ENCODE measurements at regions not wholly inside any gene's neighbourhood (a gene's known extent, or its start where the extent isn't known, plus 50 kb on each side); places are given as distances from the start of the nearest gene placed in this dataset.

DNA sequence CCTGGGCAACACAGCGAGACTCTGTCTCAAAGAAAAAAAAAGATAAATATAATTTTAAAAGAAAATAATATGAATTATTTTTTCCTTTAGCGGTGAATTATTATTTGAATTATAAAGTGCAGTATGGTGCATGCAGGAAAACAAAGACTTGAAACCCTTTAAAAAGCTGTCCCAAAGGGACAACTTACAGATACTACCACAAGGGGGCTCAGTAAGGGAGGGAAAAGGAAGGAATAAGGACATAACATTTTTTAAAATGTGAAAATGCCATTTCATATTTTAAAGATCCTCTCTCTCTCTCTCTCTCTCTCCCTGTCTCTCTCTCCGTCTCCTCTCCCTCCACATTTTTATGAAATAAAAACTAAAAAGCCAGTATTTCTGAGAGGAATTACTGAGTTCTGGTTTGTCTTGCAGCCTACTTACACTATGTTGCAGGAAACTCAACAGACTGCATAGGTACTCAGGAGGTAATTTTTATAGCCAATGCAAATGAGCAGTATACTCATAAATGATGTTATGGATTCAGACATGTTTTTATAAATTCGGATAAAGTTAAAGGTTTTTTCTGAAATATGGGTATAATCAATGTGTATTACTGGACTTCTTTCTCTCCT is 455.0 kb upstream of the GJE1 start:
- no peak for DNase-seq (ENCODE audit: low read depth)

DNA sequence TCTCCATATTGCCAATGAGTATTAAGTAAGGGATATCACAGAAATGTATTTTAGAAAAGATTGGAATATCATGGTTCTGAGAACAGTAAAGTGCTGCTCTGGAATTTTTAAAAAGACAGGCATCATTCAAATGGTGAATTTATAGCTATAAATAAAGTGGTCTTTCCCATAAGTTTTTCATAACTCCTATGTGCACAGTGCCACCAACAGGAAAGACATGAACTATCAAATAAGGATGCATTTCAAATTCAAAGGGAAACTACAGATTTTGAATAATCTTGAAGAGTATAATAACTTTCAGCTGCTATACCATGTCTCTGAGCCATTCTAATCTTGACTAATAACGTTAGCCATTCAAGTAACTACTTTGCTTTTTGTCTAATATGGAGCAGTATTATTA is 456.8 kb upstream of the GJE1 start:
- no peak for DNase-seq (ENCODE audit: low read depth)

- DNase-seq (ENCODE audit: low read depth) = no peak
Measured at GRCh38 chr6:141669141-141669540, 463.6 kb upstream of the GJE1 start.

GRCh38 chr6:141667580-141668309 is 465.0 kb upstream of the GJE1 start:
- DNase-seq (ENCODE audit: low read depth) = no peak

DNA sequence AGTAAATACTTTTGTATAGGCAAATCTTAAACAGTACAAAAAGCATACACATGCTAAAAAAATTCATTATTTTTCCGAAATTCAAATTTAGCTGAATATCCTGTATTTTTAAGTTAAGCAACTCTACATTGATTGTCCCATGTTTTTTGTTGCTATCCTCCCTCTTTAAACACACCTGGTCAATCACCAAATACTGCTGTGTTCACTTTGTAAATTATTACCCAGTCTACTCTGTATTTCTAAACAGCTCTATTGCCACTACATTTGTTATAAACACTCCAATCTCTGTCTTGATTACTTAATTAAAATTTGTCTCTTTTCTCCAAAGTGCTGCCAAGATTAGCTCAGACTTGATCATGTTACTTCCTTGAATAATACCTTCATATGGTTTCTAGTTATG is 466.5 kb upstream of the GJE1 start:
- DNase-seq (ENCODE audit: low read depth) = no peak

DNA sequence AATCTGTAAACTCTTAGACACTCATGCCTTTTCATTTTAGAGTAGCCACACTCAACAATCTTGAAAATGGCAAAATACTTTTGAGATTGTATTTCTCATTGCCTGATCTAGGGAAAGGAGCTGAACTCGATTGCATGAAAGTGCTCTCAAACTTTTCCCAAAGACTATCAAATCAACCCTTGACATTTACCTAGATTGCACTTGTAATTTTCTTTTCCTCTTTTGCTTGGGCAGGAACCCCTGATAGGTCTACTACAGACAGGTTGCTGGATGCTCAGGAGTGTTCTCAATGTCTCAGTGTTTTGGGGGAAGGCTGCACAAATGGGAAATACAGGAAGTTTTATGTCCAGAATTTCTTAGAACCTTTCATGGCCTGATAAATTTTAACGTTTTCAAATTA is 468.0 kb upstream of the GJE1 start:
- no peak for DNase-seq (ENCODE audit: low read depth)

DNA sequence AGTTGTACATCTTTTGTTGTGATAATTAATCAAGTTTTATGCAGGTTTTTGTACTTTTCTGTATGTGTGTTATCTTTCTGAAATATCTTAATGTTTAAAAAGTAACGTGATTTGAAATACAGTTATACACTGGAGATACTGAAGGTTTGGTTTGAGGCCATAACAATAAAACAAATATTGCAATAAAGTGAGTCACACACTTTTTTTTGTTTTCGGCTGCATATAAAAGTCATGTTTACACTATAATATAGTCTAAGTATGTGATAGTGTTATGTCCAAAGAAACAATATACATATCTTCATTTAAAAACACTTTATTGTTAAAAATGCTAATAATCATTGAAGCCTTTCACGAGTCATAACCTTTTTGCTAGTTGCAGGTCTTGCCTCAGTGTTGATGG is 473.1 kb upstream of the GJE1 start:
- DNase-seq (ENCODE audit: low read depth) = no peak

- no peak for DNase-seq (ENCODE audit: low read depth)
Measured at GRCh38 chr6:141658696-141659095, 474.0 kb upstream of the GJE1 start.

- no peak for DNase-seq (ENCODE audit: low read depth)
Measured at GRCh38 chr6:141657812-141658211, 474.9 kb upstream of the GJE1 start.

DNA sequence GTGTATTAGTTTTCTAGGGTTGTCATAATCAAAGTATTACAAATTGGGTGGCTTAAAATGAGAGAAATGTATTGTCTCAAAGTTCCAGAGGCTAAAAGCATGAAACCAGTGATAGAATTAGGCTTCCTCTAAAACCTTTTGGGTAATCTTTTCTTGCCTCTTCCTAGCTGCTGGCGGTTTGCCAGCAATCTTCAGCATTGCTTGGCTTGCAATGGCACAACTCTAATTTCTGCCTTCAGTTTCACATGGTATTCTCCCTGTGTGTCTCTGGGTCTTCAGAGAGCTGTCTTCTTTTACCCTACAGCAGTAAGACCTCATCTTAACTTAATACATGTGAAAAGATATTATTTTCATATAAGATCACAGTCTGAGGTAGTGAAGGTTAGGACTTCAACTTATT is 479.1 kb upstream of the GJE1 start:
- DNase-seq (ENCODE audit: low read depth) = no peak

DNA sequence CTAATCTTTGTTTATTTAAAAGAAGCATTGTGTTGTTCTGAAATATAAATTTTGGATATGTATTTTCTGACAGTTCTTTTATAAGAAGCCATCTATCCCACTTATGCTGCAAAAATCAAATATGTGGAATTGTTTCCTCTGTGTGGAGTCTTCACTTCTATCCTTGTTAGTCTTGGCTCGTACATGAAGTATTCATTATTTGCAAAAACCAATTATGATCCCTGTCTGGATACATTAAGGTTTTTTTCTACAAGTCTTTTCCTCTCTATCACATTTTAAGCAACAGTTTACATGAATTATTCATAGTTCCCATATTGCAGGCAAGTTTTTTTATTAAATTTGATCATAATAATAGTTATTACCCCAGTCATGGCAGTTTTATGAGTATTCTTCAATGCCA is 490.8 kb upstream of the GJE1 start:
- DNase-seq (ENCODE audit: low read depth) = no peak

- no peak for DNase-seq (ENCODE audit: low read depth)
Measured at GRCh38 chr6:141641406-141641805, 491.3 kb upstream of the GJE1 start.

DNA sequence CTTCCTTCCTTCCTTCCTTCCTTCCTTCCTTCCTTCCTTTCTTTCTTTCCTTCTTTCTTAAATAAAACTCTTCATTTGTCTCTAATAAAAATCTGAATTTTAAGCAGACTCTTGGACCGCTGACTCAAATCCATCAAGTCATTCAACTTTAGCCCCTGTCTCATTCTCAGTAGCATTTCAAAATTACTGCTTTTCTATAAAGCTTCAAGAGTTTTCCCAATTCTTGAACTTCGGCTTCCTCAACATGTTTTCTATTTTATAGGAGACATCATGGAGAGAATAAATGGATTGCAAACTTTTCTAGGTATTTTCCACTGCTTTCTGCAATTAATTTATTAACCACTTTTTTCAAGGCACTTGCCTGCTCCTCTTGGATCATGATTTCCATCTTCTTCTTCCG is 497.1 kb upstream of the GJE1 start:
- DNase-seq (ENCODE audit: low read depth) = no peak

GRCh38 chr6:141634269-141634668 is 498.5 kb upstream of the GJE1 start:
- DNase-seq (ENCODE audit: low read depth) = no peak

DNA sequence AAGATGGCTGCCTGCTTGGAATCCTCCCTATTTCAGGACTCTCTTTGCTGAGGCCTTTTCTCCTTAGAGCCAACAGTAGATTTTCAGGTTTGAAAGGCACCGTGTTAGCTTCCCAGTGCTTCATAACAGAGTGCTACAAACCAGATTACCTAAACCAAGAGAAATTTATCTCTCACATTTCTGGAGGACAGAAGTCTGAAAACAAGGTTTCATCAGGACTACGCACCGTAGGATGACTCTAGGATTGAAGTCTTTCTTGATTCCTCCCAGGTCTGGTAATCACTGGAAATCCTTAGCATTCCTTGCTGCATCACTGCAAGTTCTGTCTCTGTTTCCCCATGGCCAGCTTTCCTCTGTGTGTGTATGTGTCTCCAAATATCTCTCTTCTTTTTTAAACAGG is 508.4 kb upstream of the GJE1 start:
- DNase-seq (ENCODE audit: low read depth) = no peak

GRCh38 chr6:141618180-141618581 is 514.5 kb upstream of the GJE1 start:
- no peak for DNase-seq (ENCODE audit: low read depth)

DNA sequence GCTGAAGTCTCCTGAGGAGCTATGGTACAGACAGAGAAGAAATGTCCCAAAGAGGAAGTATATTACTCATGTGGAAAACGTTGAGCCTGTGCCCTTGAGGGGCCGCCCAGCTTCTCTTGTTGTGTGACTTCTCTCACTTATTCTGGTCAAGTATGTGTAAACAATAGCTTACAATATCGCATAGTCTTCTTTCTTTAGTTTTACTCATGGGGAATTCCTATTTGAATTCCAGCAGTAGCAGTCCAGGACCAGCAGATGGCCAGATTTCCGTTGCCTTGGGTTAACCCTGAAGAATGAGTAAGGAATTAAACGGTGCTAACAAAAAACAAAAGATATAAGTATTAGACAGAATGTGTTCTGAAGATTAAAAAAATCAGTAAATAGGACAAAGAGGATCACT is 522.0 kb upstream of the GJE1 start:
- DNase-seq (ENCODE audit: low read depth) = no peak

DNA sequence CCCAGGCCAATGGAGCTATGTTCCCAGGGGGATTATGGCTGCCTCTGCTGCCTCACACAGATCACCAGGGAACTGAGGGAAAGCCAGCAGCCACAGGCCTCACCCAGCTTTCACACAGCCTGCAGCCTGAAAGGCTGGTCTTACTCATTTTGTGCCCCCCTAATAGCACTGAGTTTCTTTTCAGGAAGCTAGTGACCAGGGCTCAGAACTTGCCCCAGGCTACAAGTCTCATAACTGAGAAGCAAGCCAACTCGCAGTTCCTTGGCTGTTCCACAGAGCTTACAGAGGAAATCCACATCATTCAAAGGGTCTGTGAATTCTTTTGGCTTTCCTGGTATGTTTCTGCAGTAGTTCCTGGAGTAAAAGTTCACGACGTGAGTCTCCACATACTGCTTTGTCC is 524.8 kb upstream of the GJE1 start:
- no peak for DNase-seq (ENCODE audit: low read depth)

DNA sequence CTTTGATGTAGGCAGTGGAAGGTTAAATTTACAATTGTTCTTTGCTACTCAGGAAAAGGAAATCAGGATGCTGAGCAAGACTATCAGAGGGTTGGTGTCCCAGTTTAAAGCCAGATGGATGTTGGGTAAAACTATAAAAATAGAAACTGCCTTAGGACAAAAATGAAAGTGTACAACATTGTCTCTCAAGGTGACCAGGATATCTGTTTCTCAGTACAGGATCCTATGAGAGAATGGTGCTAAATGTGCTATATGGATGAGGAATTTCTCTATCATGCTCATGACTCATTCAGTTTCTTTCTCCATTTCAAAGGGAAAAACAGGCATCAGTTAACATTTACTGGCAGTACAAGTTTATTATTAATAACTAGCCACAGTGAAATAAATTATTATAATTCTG is 534.2 kb upstream of the GJE1 start:
- DNase-seq (ENCODE audit: low read depth) = no peak

DNA sequence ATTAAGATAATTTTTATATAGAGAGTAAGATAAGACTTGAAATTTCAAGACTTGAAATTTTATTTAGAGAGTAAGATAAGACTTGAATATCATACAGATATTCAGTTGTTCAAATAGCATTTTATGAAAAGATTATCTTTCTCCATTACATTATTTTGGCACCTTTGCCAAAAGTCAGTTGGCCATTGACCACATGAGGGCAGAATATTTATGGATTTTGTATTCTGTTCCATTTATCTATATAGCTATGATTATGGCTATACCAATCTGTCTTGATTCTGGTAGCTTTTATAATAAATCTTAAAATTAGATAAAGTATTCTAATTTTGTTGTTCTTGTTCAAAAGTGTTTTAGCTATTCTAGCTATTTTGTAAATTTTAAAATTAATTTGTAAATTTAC is 537.9 kb upstream of the GJE1 start:
- DNase-seq (ENCODE audit: low read depth) = no peak

- DNase-seq (ENCODE audit: low read depth) = no peak
Measured at GRCh38 chr6:141593311-141593710, 539.4 kb upstream of the GJE1 start.

DNA sequence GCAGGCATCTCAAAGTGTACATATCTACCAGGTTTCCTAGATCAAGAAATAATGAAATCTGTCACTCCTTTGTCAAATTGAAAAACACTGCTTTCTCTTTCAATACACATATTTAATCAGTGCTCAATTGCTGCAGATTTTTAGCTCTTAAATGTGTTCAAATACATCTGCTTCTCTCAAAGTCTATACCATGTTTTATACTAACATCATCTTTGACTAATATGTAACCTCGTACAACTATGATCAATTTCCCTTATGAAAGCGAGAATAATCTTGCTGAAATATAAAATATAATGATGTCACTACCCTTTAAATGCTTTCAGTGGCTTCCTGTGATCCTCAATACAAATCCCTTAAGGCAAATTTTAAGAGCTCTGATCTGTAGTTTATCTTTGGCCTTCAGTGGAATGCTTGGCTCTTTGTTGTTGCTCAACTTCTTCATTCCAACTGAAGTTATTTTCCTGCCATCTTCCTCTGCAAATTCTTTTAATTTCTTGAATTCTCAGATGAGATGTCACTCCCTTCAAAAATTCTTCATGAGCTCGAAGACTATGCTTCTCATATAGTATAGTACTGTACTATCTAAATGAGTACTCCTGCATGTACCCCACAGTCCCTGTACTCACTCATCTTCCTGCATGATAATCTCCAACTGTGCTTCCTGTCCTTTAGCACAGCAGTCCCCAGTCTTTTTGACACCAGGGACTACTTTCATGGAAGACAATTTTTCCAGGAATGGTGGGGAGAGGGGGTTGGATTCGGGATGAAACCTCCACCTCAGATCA is 545.1 kb upstream of the GJE1 start:
- no peak for DNase-seq (ENCODE audit: low read depth)

- no peak for DNase-seq (ENCODE audit: low read depth)
Measured at GRCh38 chr6:141580988-141581552, 551.7 kb upstream of the GJE1 start.
